ENCODE measurements at regions not wholly inside any gene's neighbourhood (a gene's known extent, or its start where the extent isn't known, plus 50 kb on each side); places are given as distances from the start of the nearest gene placed in this dataset.
A peak's percentile ranks its signal among the peaks of the same experiment; 100 is the strongest.

GRCh38 chr3:56902468-56903160 is 100.9 kb upstream of the ARHGEF3 start:
- in situ Hi-C loops (cut with HindIII; ENCODE audit: low sequenced_read_pairs) = no loop called here
- DNase-seq (ENCODE audit: low read depth, low spot score) = no peak
- no peak for TF ChIP-seq CTCF (IDR thresholded peaks at IDR 0.05; ENCODE audit: low read depth, low read length)
- no peak overlapping the region for H3K4me3 ChIP-seq (ENCODE audit: low read depth, low read length)

- DNase-seq (ENCODE audit: low read depth, low spot score) = no peak
- TF ChIP-seq CTCF (IDR thresholded peaks at IDR 0.05; ENCODE audit: low read depth, low read length) = no peak
- H3K4me3 ChIP-seq (ENCODE audit: low read depth, low read length) = no peak overlapping the region
- in situ Hi-C loops (cut with HindIII; ENCODE audit: low sequenced_read_pairs) = no loop called here
These were observed 99.1 kb upstream of the ARHGEF3 start for GRCh38 chr3:56900801-56901200.

GRCh38 chr3:56899851-56900250 is 98.1 kb upstream of the ARHGEF3 start:
- TF ChIP-seq CTCF (IDR thresholded peaks at IDR 0.05; ENCODE audit: low read depth, low read length) = no peak
- H3K4me3 ChIP-seq (ENCODE audit: low read depth, low read length) = no peak overlapping the region
- DNase-seq (ENCODE audit: low read depth, low spot score) = no peak
- in situ Hi-C loops (cut with HindIII; ENCODE audit: low sequenced_read_pairs) = no loop called here

GRCh38 chr3:56899078-56899477 is 97.3 kb upstream of the ARHGEF3 start:
- TF ChIP-seq CTCF (IDR thresholded peaks at IDR 0.05; ENCODE audit: low read depth, low read length) = no peak
- no peak overlapping the region for H3K4me3 ChIP-seq (ENCODE audit: low read depth, low read length)
- in situ Hi-C loops (cut with HindIII; ENCODE audit: low sequenced_read_pairs) = no loop called here
- DNase-seq (ENCODE audit: low read depth, low spot score) = no peak

- no peak for TF ChIP-seq CTCF (IDR thresholded peaks at IDR 0.05; ENCODE audit: low read depth, low read length)
- in situ Hi-C loops (cut with HindIII; ENCODE audit: low sequenced_read_pairs) = no loop called here
- no peak for DNase-seq (ENCODE audit: low read depth, low spot score)
- no peak overlapping the region for H3K4me3 ChIP-seq (ENCODE audit: low read depth, low read length)
These were observed 94.6 kb upstream of the ARHGEF3 start for GRCh38 chr3:56896357-56896756.

GRCh38 chr3:56894881-56895431 is 93.2 kb upstream of the ARHGEF3 start:
- in situ Hi-C loops (cut with HindIII; ENCODE audit: low sequenced_read_pairs) = no loop called here
- peak; percentile 71 for DNase-seq (ENCODE audit: low read depth, low spot score)

More at GRCh38 chr3:56894881-56895431, 93.2 kb upstream of the ARHGEF3 start:
- no peak overlapping the region for H3K4me3 ChIP-seq (ENCODE audit: low read depth, low read length)
- TF ChIP-seq CTCF (IDR thresholded peaks at IDR 0.05; ENCODE audit: low read depth, low read length) = no peak
